Breast epithelium (tissue), 3 donors: ENCODE measurements at regions not wholly inside any gene's neighbourhood (a gene's known extent, or its start where the extent isn't known, plus 50 kb on each side); places are given as distances from the start of the nearest gene placed in this dataset.

ENCODE experiments used
- POLR2A ChIP-seq: fragments of 450-650 bp; IDR thresholded peaks from one replicate; pipeline ENCODE4 v1.6.1; 2016; ENCODE audit warnings: antibody characterized with exemption, mild to moderate bottlenecking, moderate library complexity
- POLR2AphosphoS5 ChIP-seq, 3 donors: sonication (generic); formaldehyde crosslinking; IDR thresholded peaks; one replicate each; pipeline ENCODE4 v1.6.1; 2017; ENCODE audit warnings: antibody characterized with exemption in 3 of 3
- TF ChIP-seq, protein P1 (sequence below), 3 donors: fragments of 450-650 bp; IDR thresholded peaks; one replicate each; pipeline ENCODE4 v1.5.1; 2016 to 2017; ENCODE audit warnings: antibody characterized with exemption in 3 of 3, mild to moderate bottlenecking in 3 of 3, moderate library complexity in 3 of 3

DNA sequence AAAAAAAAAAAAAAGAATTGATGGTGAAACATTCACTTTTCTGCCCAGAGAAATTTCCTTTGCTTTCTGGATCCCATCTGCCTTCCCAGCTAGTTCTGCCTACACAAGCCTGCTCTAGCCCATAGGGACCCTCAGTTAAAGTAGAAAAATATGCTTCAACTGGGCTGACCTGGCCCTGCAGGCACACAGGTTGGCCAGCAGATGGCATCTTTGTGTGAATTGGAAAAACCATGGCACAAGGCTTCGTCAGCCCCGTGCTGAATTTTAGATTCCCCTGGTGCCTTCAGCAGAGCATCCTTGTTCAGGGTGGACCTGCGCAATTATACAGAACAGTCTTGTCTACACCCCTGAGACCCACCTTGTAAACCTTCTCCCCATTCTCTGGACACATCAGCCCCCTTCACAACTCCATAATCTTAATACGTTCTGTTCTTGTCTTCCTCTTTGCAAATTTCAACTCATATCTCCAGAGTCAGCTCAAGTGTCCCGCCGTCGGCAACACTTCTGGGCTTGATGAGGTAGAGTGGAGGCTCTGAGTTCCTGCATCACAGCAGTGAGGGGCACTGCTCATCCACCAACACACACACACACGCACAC lies 114.5 kb downstream of the INSIG2 start:
- TF ChIP-seq POLR2AphosphoS5 (IDR thresholded peaks at IDR 0.05), result no peak
- TF ChIP-seq, protein P1, sequence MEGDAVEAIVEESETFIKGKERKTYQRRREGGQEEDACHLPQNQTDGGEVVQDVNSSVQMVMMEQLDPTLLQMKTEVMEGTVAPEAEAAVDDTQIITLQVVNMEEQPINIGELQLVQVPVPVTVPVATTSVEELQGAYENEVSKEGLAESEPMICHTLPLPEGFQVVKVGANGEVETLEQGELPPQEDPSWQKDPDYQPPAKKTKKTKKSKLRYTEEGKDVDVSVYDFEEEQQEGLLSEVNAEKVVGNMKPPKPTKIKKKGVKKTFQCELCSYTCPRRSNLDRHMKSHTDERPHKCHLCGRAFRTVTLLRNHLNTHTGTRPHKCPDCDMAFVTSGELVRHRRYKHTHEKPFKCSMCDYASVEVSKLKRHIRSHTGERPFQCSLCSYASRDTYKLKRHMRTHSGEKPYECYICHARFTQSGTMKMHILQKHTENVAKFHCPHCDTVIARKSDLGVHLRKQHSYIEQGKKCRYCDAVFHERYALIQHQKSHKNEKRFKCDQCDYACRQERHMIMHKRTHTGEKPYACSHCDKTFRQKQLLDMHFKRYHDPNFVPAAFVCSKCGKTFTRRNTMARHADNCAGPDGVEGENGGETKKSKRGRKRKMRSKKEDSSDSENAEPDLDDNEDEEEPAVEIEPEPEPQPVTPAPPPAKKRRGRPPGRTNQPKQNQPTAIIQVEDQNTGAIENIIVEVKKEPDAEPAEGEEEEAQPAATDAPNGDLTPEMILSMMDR (IDR thresholded peaks at IDR 0.05), result peak in 2 of 3 donors; percentile 53 to 57
- no peak for TF ChIP-seq POLR2A
